IPS-NIHi11 (cell line): ENCODE measurements at regions not wholly inside any gene's neighbourhood (a gene's known extent, or its start where the extent isn't known, plus 50 kb on each side); places are given as distances from the start of the nearest gene placed in this dataset.
"Not testable (repeated sequence)": the region's sequence is repeated elsewhere in the genome, so short reads cannot be mapped to it uniquely, and the experiment has no call there.

Experiments used
- DNase-seq: peaks from one replicate; pipeline ENCODE4 v3.0.0; 2012; ENCODE audit warnings: mixed read lengths, low spot score

GRCh38 chr10:3407208-3407607, 234.6 kb upstream of the PITRM1 start:
- no peak for DNase-seq

GRCh38 chr10:3406556-3406955, 234.0 kb upstream of the PITRM1 start:
- DNase-seq = no peak

- DNase-seq = no peak
These were observed 231.8 kb upstream of the PITRM1 start for GRCh38 chr10:3404381-3404780.

- DNase-seq = no peak
These were observed 229.7 kb upstream of the PITRM1 start for GRCh38 chr10:3402187-3402751.

- DNase-seq = no peak
These were observed 228.9 kb upstream of the PITRM1 start for GRCh38 chr10:3401491-3401938.

GRCh38 chr10:3400348-3400747, 227.8 kb upstream of the PITRM1 start:
- DNase-seq = no peak

GRCh38 chr10:3399756-3400155, 227.2 kb upstream of the PITRM1 start:
- DNase-seq = no peak

GRCh38 chr10:3398825-3399646, 226.5 kb upstream of the PITRM1 start:
- no peak for DNase-seq

GRCh38 chr10:3397846-3398245, 225.3 kb upstream of the PITRM1 start:
- no peak for DNase-seq

- DNase-seq = no peak
These were observed 224.6 kb upstream of the PITRM1 start for GRCh38 chr10:3397231-3397630.

GRCh38 chr10:3396116-3396515, 223.5 kb upstream of the PITRM1 start:
- no peak for DNase-seq

- DNase-seq = no peak
These were observed 222.9 kb upstream of the PITRM1 start for GRCh38 chr10:3395458-3395861.

GRCh38 chr10:3395041-3395440, 222.5 kb upstream of the PITRM1 start:
- no peak for DNase-seq

GRCh38 chr10:3393958-3394357, 221.4 kb upstream of the PITRM1 start:
- DNase-seq = no peak

GRCh38 chr10:3391657-3392056, 219.1 kb upstream of the PITRM1 start:
- DNase-seq = no peak

- no peak for DNase-seq
These were observed 216.5 kb upstream of the PITRM1 start for GRCh38 chr10:3389130-3389529.

GRCh38 chr10:3385487-3385886, 212.9 kb upstream of the PITRM1 start:
- DNase-seq = no peak

GRCh38 chr10:3382092-3382491, 209.5 kb upstream of the PITRM1 start:
- DNase-seq = no peak

- DNase-seq = no peak
These were observed 207.9 kb upstream of the PITRM1 start for GRCh38 chr10:3380406-3381050.

GRCh38 chr10:3376631-3377030, 204.0 kb upstream of the PITRM1 start:
- no peak for DNase-seq

GRCh38 chr10:3375505-3375904, 202.9 kb upstream of the PITRM1 start:
- no peak for DNase-seq

GRCh38 chr10:3374914-3375313, 202.3 kb upstream of the PITRM1 start:
- DNase-seq = no peak

- DNase-seq = not testable (repeated sequence)
These were observed 200.9 kb upstream of the PITRM1 start for GRCh38 chr10:3373374-3374027.
